ENCODE measurements at regions not wholly inside any gene's neighbourhood (a gene's known extent, or its start where the extent isn't known, plus 50 kb on each side); places are given as distances from the start of the nearest gene placed in this dataset.

GRCh38 chr1:29934255-29934772 is 698.0 kb downstream of the PTPRU start:
- TF ChIP-seq CTCF (conservative IDR thresholded peaks at IDR 0.05; ENCODE audit: low read length), result no peak
- no peak for TF ChIP-seq EZH2phosphoT487 (IDR thresholded peaks at IDR 0.05; ENCODE audit: borderline replicate concordance)
